Endodermal cell (in vitro differentiated cells): ENCODE measurements at regions not wholly inside any gene's neighbourhood (a gene's known extent, or its start where the extent isn't known, plus 50 kb on each side); places are given as distances from the start of the nearest gene placed in this dataset.

ENCODE experiments used
- DNase-seq: peaks from one replicate; pipeline ENCODE4 v3.0.0-alpha.2; 2017
- H3K27ac ChIP-seq: 2 replicates; pipeline ENCODE4 v1.5.1; 2013; ENCODE audit warnings: mild to moderate bottlenecking, low read depth, low read length, moderate library complexity
- H3K27me3 ChIP-seq: 2 replicates; pipeline ENCODE4 v1.6.1; 2013; ENCODE audit warnings: mild to moderate bottlenecking, low read length, moderate library complexity; ENCODE audit not compliant: insufficient read depth, control insufficient read depth, poor library complexity, severe bottlenecking
- H3K36me3 ChIP-seq: 2 replicates; pipeline ENCODE4 v1.7.0; 2013; ENCODE audit warnings: mild to moderate bottlenecking, low read length, moderate library complexity; ENCODE audit not compliant: control insufficient read depth, insufficient read depth
- H3K4me1 ChIP-seq: one replicate; pipeline ENCODE4 v1.7.0; 2013; ENCODE audit warnings: low read length; ENCODE audit not compliant: control insufficient read depth, insufficient read depth
- H3K4me3 ChIP-seq: 2 replicates; pipeline ENCODE4 v1.5.1; 2013; ENCODE audit warnings: mild to moderate bottlenecking, low read length, moderate library complexity
- H3K9ac ChIP-seq: 2 replicates; pipeline ENCODE4 v1.6.1; 2013; ENCODE audit warnings: mild to moderate bottlenecking, low read length, moderate library complexity; ENCODE audit not compliant: poor library complexity, severe bottlenecking; ENCODE audit errors: extremely low read depth
- H3K9me3 ChIP-seq: 2 replicates; pipeline ENCODE4 v1.6.1; 2013; ENCODE audit warnings: mild to moderate bottlenecking, low read length, moderate library complexity; ENCODE audit not compliant: control insufficient read depth
- H3K27ac Mint-ChIP-seq: 2 replicates; pipeline ENCODE4 v1.8.0; 2020; ENCODE audit warnings: mixed read lengths
- H3K27me3 Mint-ChIP-seq: 2 replicates; pipeline ENCODE4 v1.8.0; 2021; ENCODE audit warnings: mild to moderate bottlenecking, mixed read lengths; ENCODE audit not compliant: insufficient read depth
- H3K36me3 Mint-ChIP-seq: 2 replicates; pipeline ENCODE4 v1.8.0; 2020; ENCODE audit warnings: low read depth, mixed read lengths
- H3K4me1 Mint-ChIP-seq: 2 replicates; pipeline ENCODE4 v1.8.0; 2020; ENCODE audit warnings: mixed read lengths
- H3K4me3 Mint-ChIP-seq: 2 replicates; pipeline ENCODE4 v1.8.0; 2020; ENCODE audit warnings: mild to moderate bottlenecking, moderate library complexity, mixed read lengths
- H3K9me3 Mint-ChIP-seq: 2 replicates; pipeline ENCODE4 v1.8.0; 2020; ENCODE audit warnings: mild to moderate bottlenecking, mixed read lengths
- WGBS, 2 experiments: methylation state at CpG; one replicate each; pipeline versions ENCODE4 v1.1.5 to v1.1.7; 2013; ENCODE audit warnings: missing lambda C conversion rate in 2 of 2, mixed read lengths in 1 of 2; ENCODE audit not compliant: insufficient coverage in 1 of 2, insufficient read length in 1 of 2; 5-methylcytosine and 5-hydroxymethylcytosine counted together
- TF ChIP-seq, protein P1 (sequence below): fragments of 200-600 bp; sonication (generic); conservative IDR thresholded peaks from 2 replicates; pipeline ENCODE4 v1.5.0; 2021; ENCODE audit warnings: antibody characterized with exemption, mild to moderate bottlenecking

GRCh38 chr2:138105358-138105757, 141.1 kb downstream of the HNMT start:
- H3K4me3 Mint-ChIP-seq, result no peak overlapping the region

GRCh38 chr2:138106606-138107005, 142.3 kb downstream of the HNMT start:
- H3K27ac ChIP-seq, result peak overlapping the region; percentile 74
- DNase-seq, result no peak
- no peaks in the 10 kb centered on the region for H3K36me3 ChIP-seq
- H3K4me1 ChIP-seq, result peaks cover 5% of the 10 kb centered on the region
- Mint-ChIP-seq H3K4me1 (peaks cover 12% of the 10 kb centered on the region), H3K9me3 (peaks cover 4% of the 10 kb centered on the region), H3K4me3 (no peak overlapping the region), H3K36me3 (peaks cover 2% of the 10 kb centered on the region), H3K27me3 (no peaks in the 10 kb centered on the region), H3K27ac (no peak overlapping the region)
- no peaks in the 10 kb centered on the region for H3K27me3 ChIP-seq
- H3K9ac ChIP-seq, result no peak overlapping the region
- no CpG with 5 or more reads among the region's 1 CpG for WGBS, 2 experiments
- H3K9me3 ChIP-seq, result peaks cover 14% of the 10 kb centered on the region
- TF ChIP-seq, protein P1, sequence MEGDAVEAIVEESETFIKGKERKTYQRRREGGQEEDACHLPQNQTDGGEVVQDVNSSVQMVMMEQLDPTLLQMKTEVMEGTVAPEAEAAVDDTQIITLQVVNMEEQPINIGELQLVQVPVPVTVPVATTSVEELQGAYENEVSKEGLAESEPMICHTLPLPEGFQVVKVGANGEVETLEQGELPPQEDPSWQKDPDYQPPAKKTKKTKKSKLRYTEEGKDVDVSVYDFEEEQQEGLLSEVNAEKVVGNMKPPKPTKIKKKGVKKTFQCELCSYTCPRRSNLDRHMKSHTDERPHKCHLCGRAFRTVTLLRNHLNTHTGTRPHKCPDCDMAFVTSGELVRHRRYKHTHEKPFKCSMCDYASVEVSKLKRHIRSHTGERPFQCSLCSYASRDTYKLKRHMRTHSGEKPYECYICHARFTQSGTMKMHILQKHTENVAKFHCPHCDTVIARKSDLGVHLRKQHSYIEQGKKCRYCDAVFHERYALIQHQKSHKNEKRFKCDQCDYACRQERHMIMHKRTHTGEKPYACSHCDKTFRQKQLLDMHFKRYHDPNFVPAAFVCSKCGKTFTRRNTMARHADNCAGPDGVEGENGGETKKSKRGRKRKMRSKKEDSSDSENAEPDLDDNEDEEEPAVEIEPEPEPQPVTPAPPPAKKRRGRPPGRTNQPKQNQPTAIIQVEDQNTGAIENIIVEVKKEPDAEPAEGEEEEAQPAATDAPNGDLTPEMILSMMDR, result no peak
- no peak overlapping the region for H3K4me3 ChIP-seq

More at GRCh38 chr2:138105358-138105757, 141.1 kb downstream of the HNMT start:
- Mint-ChIP-seq H3K9me3 (peaks cover 4% of the 10 kb centered on the region), H3K27ac (no peak overlapping the region), H3K4me1 (peaks cover 12% of the 10 kb centered on the region), H3K27me3 (no peaks in the 10 kb centered on the region), H3K36me3 (peaks cover 2% of the 10 kb centered on the region)
- Histone ChIP-seq H3K4me1 (peaks cover 5% of the 10 kb centered on the region), H3K27ac (no peak overlapping the region), H3K27me3 (no peaks in the 10 kb centered on the region), H3K9me3 (peaks cover 14% of the 10 kb centered on the region), H3K9ac (no peak overlapping the region), H3K4me3 (no peak overlapping the region), H3K36me3 (no peaks in the 10 kb centered on the region)
- DNase-seq, result no peak
- WGBS, 2 experiments, result 95% methylated on average over 1 of the region's 1 CpG; no CpG with 5 or more reads in 1 of the 2 experiments
- TF ChIP-seq, protein P1, result no peak

GRCh38 chr2:138107288-138107687, 143.0 kb downstream of the HNMT start:
- H3K27me3 Mint-ChIP-seq, result no peaks in the 10 kb centered on the region
- H3K9me3 Mint-ChIP-seq, result peaks cover 4% of the 10 kb centered on the region
- TF ChIP-seq, protein P1, result no peak
- H3K27ac Mint-ChIP-seq, result no peak overlapping the region
- no peak for DNase-seq
- H3K4me1 Mint-ChIP-seq, result peaks cover 12% of the 10 kb centered on the region
- Histone ChIP-seq H3K4me3 (no peak overlapping the region), H3K36me3 (no peaks in the 10 kb centered on the region), H3K27ac (peak overlapping the region; percentile 74), H3K4me1 (peaks cover 5% of the 10 kb centered on the region), H3K9me3 (peaks cover 14% of the 10 kb centered on the region), H3K27me3 (no peaks in the 10 kb centered on the region), H3K9ac (no peak overlapping the region)
- no peak overlapping the region for H3K4me3 Mint-ChIP-seq
- WGBS, 2 experiments, result 75 to 89% methylated on average over 3 to 4 of the region's 4 CpGs
- peaks cover 2% of the 10 kb centered on the region for H3K36me3 Mint-ChIP-seq
